Breast epithelium (tissue), 4 donors: ENCODE measurements at regions not wholly inside any gene's neighbourhood (a gene's known extent, or its start where the extent isn't known, plus 50 kb on each side); places are given as distances from the start of the nearest gene placed in this dataset.

Source experiments
- DNase-seq, 2 donors: peaks; one replicate each; pipeline ENCODE4 v3.0.0-alpha.2; 2019; ENCODE audit warnings: low spot score in 2 of 2
- H3K27ac ChIP-seq, 2 donors: fragments of 200-600 bp; sonication (generic) in 1 of 2; one replicate each; pipeline ENCODE4 v1.5.1; 2016 to 2019; ENCODE audit warnings: mild to moderate bottlenecking in 1 of 2
- H3K27me3 ChIP-seq, 2 donors: fragments of 200-600 bp; sonication (generic) in 1 of 2; one replicate each; pipeline versions ENCODE4 v1.5.1 to v1.6.0; 2017 to 2019; ENCODE audit warnings: control low read depth in 1 of 2, mild to moderate bottlenecking in 1 of 2
- H3K36me3 ChIP-seq: fragments of 200-600 bp; one replicate; pipeline ENCODE4 v1.5.1; 2019
- H3K4me1 ChIP-seq, 2 donors: fragments of 200-600 bp; sonication (generic); one replicate each; pipeline ENCODE4 v1.5.1; 2016 to 2019; ENCODE audit warnings: control low read depth in 1 of 2
- H3K4me3 ChIP-seq, 3 donors: fragments of 200-600 bp; sonication (generic); 1 replicate in 2 of 3; 2 replicates in 1 of 3; pipeline ENCODE4 v1.5.1; 2016 to 2019; ENCODE audit warnings: mild to moderate bottlenecking in 3 of 3, moderate library complexity in 2 of 3
- H3K9me3 ChIP-seq, 2 donors: fragments of 200-600 bp; sonication (generic) in 1 of 2; one replicate each; pipeline ENCODE4 v1.5.1; 2016 to 2019; ENCODE audit warnings: control low read depth in 1 of 2
- CTCF ChIP-seq, 3 donors: fragments of 450-650 bp; IDR thresholded peaks; one replicate each; pipeline ENCODE4 v1.5.1; 2016 to 2017; ENCODE audit warnings: antibody characterized with exemption in 3 of 3, mild to moderate bottlenecking in 3 of 3, moderate library complexity in 3 of 3
- POLR2A ChIP-seq: fragments of 450-650 bp; IDR thresholded peaks from one replicate; pipeline ENCODE4 v1.6.1; 2016; ENCODE audit warnings: antibody characterized with exemption, mild to moderate bottlenecking, moderate library complexity
- POLR2AphosphoS5 ChIP-seq, 3 donors: sonication (generic); formaldehyde crosslinking; IDR thresholded peaks; one replicate each; pipeline ENCODE4 v1.6.1; 2017; ENCODE audit warnings: antibody characterized with exemption in 3 of 3
- intact Hi-C: fragments of 100-400 bp; cut with DNase I; formaldehyde crosslinking; loops from one replicate; pipeline ENCODE4 v1.15.1; 2023; ENCODE audit warnings: low total_unique reads

- Histone ChIP-seq H3K4me3 (no peak overlapping the region), H3K27ac (no peak overlapping the region), H3K27me3 (no peaks in the 10 kb centered on the region), H3K36me3 (no peaks in the 10 kb centered on the region), H3K4me1 (no peaks in the 10 kb centered on the region), H3K9me3 (no peaks in the 10 kb centered on the region)
- DNase-seq = no peak
- no peak for TF ChIP-seq CTCF (IDR thresholded peaks at IDR 0.05)
- no peak for TF ChIP-seq POLR2AphosphoS5 (IDR thresholded peaks at IDR 0.05)
- no peak for TF ChIP-seq POLR2A
- intact Hi-C loops = no loop called here
Observed at GRCh38 chr3:18049096-18049495, 306.7 kb upstream of the TBC1D5 start.

DNA sequence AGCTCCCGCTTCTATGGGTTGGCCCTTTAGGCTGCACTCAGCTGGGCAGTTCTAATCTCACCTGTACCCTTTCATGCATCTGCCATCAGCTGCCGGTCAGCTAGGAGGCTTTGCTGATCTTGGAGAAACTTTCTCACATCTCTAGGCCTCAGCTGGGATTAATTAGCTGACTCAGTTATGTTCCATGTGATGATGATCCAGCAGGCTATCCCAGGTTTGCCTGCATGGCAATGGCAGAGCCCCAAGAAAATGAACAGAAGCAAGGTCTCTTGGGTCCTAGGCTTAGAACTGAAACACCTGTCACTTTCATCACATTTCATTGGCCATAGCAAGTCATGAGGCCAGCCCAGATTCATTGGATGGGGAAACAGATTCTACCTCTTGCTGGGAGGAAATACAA, 304.6 kb upstream of the TBC1D5 start:
- Histone ChIP-seq H3K27me3 (no peaks in the 10 kb centered on the region), H3K9me3 (no peaks in the 10 kb centered on the region), H3K4me3 (no peak overlapping the region), H3K36me3 (no peaks in the 10 kb centered on the region), H3K27ac (no peak overlapping the region), H3K4me1 (no peaks in the 10 kb centered on the region)
- TF ChIP-seq POLR2A = no peak
- TF ChIP-seq POLR2AphosphoS5 (IDR thresholded peaks at IDR 0.05) = no peak
- no peak for DNase-seq
- intact Hi-C loops = no loop called here

GRCh38 chr3:18046131-18046915, 303.9 kb upstream of the TBC1D5 start:
- Histone ChIP-seq H3K4me1 (no peaks in the 10 kb centered on the region), H3K27me3 (no peaks in the 10 kb centered on the region), H3K9me3 (no peaks in the 10 kb centered on the region), H3K27ac (no peak overlapping the region), H3K4me3 (no peak overlapping the region), H3K36me3 (no peaks in the 10 kb centered on the region)
- TF ChIP-seq POLR2AphosphoS5 (IDR thresholded peaks at IDR 0.05) (no peak), CTCF (IDR thresholded peaks at IDR 0.05) (no peak)
- intact Hi-C loops = no loop called here
- no peak for DNase-seq

DNA sequence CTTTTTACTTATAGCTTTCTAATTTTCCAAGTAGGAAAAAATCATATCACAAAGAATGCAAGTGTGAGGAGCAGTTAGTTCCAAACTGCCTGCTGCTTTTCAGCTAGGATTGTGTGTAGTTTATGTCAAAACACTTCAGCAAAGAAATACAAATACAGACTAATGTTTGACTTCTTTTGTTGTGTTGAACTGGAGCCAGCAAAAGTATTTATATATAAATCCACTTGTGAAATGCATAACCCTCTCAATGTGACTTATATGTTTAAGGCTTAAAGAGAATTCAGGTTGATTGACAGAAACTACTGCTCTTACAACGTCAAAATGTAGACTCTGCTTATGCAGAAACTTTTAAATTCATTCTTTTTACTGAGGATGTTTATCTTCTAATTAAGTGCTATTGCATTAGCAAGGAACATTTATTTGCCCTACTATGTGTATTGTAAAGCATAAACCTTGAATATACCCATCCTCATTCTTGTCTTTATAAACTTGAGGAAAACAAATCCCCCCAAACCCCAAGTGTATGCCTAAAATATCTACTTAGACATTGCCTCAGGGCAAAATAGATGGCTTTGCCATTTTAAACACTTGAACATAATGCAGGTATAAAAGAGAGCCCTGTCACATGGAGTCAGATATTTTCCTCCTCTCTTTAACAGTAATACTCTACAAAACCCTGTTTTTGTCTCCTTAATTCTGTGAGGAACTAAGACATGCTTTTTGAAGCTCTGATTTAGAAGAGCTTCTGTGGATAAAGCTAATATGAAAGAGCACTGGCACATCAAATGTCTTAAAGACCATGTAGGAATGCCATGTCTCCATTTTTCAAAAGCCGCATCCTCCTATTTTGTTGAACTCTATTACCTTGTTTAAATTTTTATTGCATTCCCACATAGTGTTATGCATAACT, 302.8 kb upstream of the TBC1D5 start:
- H3K4me3 ChIP-seq = no peak overlapping the region
- intact Hi-C loops = no loop called here
- H3K4me1 ChIP-seq = no peaks in the 10 kb centered on the region
- no peaks in the 10 kb centered on the region for H3K27me3 ChIP-seq
- H3K36me3 ChIP-seq = no peaks in the 10 kb centered on the region
- H3K27ac ChIP-seq = no peak overlapping the region
- no peak for DNase-seq
- TF ChIP-seq CTCF (IDR thresholded peaks at IDR 0.05) = no peak
- no peak for TF ChIP-seq POLR2A
- TF ChIP-seq POLR2AphosphoS5 (IDR thresholded peaks at IDR 0.05) = no peak
- H3K9me3 ChIP-seq = no peaks in the 10 kb centered on the region

DNA sequence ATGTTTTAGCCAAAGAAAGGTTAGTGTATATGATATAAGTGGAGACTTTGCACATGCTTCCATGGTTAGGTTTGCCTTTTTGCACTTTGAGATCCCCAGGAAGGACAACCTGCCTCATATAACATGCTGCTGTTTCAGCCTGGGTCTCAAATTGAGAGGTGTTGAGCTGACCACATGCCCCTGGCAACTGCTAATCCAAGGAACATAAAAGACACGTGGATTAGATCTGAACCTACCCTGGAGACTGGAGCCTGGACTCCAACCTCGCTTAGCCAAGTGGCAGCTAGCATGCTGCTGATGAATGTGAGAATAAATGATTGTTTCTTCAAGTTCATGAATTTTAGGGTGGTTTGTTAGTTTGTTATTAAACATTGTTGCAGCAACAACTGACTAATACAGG, 301.8 kb upstream of the TBC1D5 start:
- no peak for DNase-seq
- Histone ChIP-seq H3K9me3 (no peaks in the 10 kb centered on the region), H3K4me3 (no peak overlapping the region), H3K27me3 (no peaks in the 10 kb centered on the region), H3K4me1 (no peaks in the 10 kb centered on the region), H3K27ac (no peak overlapping the region), H3K36me3 (no peaks in the 10 kb centered on the region)
- intact Hi-C loops = no loop called here
- TF ChIP-seq POLR2AphosphoS5 (IDR thresholded peaks at IDR 0.05) = no peak
- no peak for TF ChIP-seq POLR2A
- TF ChIP-seq CTCF (IDR thresholded peaks at IDR 0.05) = no peak
